RWPE1 (cell line): ENCODE measurements at regions not wholly inside any gene's neighbourhood (a gene's known extent, or its start where the extent isn't known, plus 50 kb on each side); places are given as distances from the start of the nearest gene placed in this dataset.

Source experiments
- CTCF ChIA-PET: fragments of 350-600 bp; sonication (Branson Sonifier 250); formaldehyde crosslinking; extraction: SDS; loops from one replicate; lab custom pipeline; 2021; lab: Yijun Ruan, JAX
- POLR2A ChIA-PET: fragments of 400-600 bp; formaldehyde crosslinking; extraction: SDS; loops from one replicate; lab custom pipeline; 2020; ENCODE audit warnings: antibody characterized with exemption; ENCODE audit not compliant: low non-redundant PET; lab: Yijun Ruan, JAX
- DNase-seq: peaks from one replicate; pipeline ENCODE4 v3.0.0; 2012; ENCODE audit warnings: low spot score
- H3K27ac ChIP-seq: fragments of 450-650 bp; 2 replicates; pipeline ENCODE4 v1.5.1; 2017
- CTCF ChIP-seq: fragments of 450-650 bp; conservative IDR thresholded peaks from 2 replicates; pipeline ENCODE4 v1.5.1; 2017; ENCODE audit warnings: low read depth, mild to moderate bottlenecking

GRCh38 chr17:22459331-22459952 is 767.1 kb downstream of the KCNJ18 start:
- DNase-seq = no peak
- H3K27ac ChIP-seq = no peak overlapping the region
- CTCF ChIA-PET = no interaction called here
- POLR2A ChIA-PET = no interaction called here
- no peak for TF ChIP-seq CTCF

GRCh38 chr17:22459953-22460350 is 767.6 kb downstream of the KCNJ18 start:
- CTCF ChIA-PET = no interaction called here
- POLR2A ChIA-PET = no interaction called here
- no peak overlapping the region for H3K27ac ChIP-seq
- no peak for TF ChIP-seq CTCF
- no peak for DNase-seq

GRCh38 chr17:22460461-22461063 is 768.2 kb downstream of the KCNJ18 start:
- ChIA-PET CTCF (no interaction called here), POLR2A (no interaction called here)
- DNase-seq = no peak
- TF ChIP-seq CTCF = no peak
- no peak overlapping the region for H3K27ac ChIP-seq

DNA sequence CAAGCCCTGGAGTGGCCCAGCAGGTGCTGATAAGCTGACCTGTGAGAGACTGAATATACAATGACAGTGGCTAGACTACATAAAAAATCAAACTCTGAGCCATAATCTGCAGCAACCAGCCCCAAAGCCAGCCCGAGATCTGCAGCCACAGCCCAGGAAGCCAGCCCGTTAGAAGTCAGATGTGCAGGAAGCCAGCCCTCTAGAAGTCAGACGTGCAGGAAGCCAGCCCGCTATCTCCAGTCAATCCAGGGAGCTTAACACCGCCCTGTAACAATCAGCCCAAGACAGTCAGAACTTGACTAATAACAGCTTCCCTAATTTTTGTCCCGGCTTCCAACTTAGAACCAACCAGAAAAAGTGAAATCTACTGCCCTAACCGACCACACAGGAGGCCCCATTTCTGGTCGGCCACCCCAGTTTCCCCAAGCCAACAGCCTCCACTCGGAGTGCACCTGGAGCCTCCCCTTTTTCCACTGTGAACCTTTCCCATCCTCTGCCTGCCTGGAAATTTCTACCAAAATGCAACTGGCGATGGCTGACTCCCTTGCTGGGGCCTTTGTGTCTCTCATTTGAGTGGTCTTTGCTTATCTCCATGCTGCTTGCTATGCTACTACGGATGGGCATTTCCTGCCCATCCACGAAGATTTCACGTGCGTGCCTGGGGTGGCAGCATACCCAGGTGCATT is 769.3 kb downstream of the KCNJ18 start:
- CTCF ChIA-PET = no interaction called here
- no peak for TF ChIP-seq CTCF
- no peak for DNase-seq
- H3K27ac ChIP-seq = no peak overlapping the region
- POLR2A ChIA-PET = no interaction called here

GRCh38 chr17:22462461-22462860 is 770.1 kb downstream of the KCNJ18 start:
- no peak for DNase-seq
- H3K27ac ChIP-seq = no peak overlapping the region
- ChIA-PET CTCF (no interaction called here), POLR2A (no interaction called here)
- no peak for TF ChIP-seq CTCF

GRCh38 chr17:22463110-22463850 is 771.0 kb downstream of the KCNJ18 start:
- no peak for DNase-seq
- no peak for TF ChIP-seq CTCF
- no peak overlapping the region for H3K27ac ChIP-seq
- ChIA-PET POLR2A (no interaction called here), CTCF (no interaction called here)
